KMS-11 (cell line): ENCODE measurements at regions not wholly inside any gene's neighbourhood (a gene's known extent, or its start where the extent isn't known, plus 50 kb on each side); places are given as distances from the start of the nearest gene placed in this dataset.

Experiments
- H2AFZ ChIP-seq: fragments of 200-600 bp; sonication (generic); 2 replicates; pipeline ENCODE4 v1.6.1; 2016; ENCODE audit warnings: antibody characterized with exemption, mixed run types, low read depth
- H3K27ac ChIP-seq: fragments of 200-600 bp; sonication (generic); 2 replicates; pipeline ENCODE4 v1.6.1; 2016; ENCODE audit warnings: mild to moderate bottlenecking, mixed run types
- H3K27me3 ChIP-seq: fragments of 200-600 bp; sonication (generic); 2 replicates; pipeline ENCODE4 v1.6.1; 2017; ENCODE audit warnings: mild to moderate bottlenecking, low read depth, mixed run types, moderate library complexity; ENCODE audit not compliant: insufficient read depth
- H3K36me3 ChIP-seq: fragments of 200-600 bp; sonication (generic); 2 replicates; pipeline ENCODE4 v1.6.1; 2017; ENCODE audit warnings: mild to moderate bottlenecking, mixed run types; ENCODE audit not compliant: insufficient read depth
- H3K4me1 ChIP-seq: fragments of 200-600 bp; sonication (generic); 2 replicates; pipeline ENCODE4 v1.6.1; 2016; ENCODE audit warnings: mild to moderate bottlenecking, low read depth, mixed run types; ENCODE audit not compliant: poor library complexity, severe bottlenecking
- H3K4me2 ChIP-seq: fragments of 200-600 bp; sonication (generic); 2 replicates; pipeline ENCODE4 v1.7.0; 2016; ENCODE audit warnings: mild to moderate bottlenecking, mixed run types
- H3K4me3 ChIP-seq: fragments of 200-600 bp; sonication (generic); IDR thresholded peaks from 2 replicates; pipeline ENCODE4 v1.6.1; 2017; ENCODE audit warnings: low read depth, low read length, mixed read lengths; ENCODE audit not compliant: insufficient read depth
- H3K79me2 ChIP-seq: fragments of 200-600 bp; sonication (generic); 2 replicates; pipeline ENCODE4 v1.6.1; 2016; ENCODE audit warnings: low read depth, mixed run types; ENCODE audit not compliant: insufficient read depth
- H3K9ac ChIP-seq: fragments of 200-600 bp; sonication (generic); 2 replicates; pipeline ENCODE4 v1.6.1; 2016; ENCODE audit warnings: mild to moderate bottlenecking, mixed run types
- H4K20me1 ChIP-seq: fragments of 200-600 bp; sonication (generic); 2 replicates; pipeline ENCODE4 v1.6.1; 2016; ENCODE audit warnings: mild to moderate bottlenecking, mixed run types; ENCODE audit not compliant: insufficient read depth
- TF ChIP-seq, protein P1 (sequence below): fragments of 200-600 bp; sonication (generic); conservative IDR thresholded peaks from 2 replicates; pipeline ENCODE4 v1.6.1; 2017; ENCODE audit warnings: low read depth, mild to moderate bottlenecking, antibody characterized with exemption, low read length, moderate library complexity, mixed read lengths

- TF ChIP-seq, protein P1, sequence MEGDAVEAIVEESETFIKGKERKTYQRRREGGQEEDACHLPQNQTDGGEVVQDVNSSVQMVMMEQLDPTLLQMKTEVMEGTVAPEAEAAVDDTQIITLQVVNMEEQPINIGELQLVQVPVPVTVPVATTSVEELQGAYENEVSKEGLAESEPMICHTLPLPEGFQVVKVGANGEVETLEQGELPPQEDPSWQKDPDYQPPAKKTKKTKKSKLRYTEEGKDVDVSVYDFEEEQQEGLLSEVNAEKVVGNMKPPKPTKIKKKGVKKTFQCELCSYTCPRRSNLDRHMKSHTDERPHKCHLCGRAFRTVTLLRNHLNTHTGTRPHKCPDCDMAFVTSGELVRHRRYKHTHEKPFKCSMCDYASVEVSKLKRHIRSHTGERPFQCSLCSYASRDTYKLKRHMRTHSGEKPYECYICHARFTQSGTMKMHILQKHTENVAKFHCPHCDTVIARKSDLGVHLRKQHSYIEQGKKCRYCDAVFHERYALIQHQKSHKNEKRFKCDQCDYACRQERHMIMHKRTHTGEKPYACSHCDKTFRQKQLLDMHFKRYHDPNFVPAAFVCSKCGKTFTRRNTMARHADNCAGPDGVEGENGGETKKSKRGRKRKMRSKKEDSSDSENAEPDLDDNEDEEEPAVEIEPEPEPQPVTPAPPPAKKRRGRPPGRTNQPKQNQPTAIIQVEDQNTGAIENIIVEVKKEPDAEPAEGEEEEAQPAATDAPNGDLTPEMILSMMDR, result no peak
- no peak overlapping the region for H3K27ac ChIP-seq
- no peak overlapping the region for H3K4me3 ChIP-seq
- no peak overlapping the region for H3K4me2 ChIP-seq
- no peaks in the 10 kb centered on the region for H3K36me3 ChIP-seq
- H3K27me3 ChIP-seq, result no peaks in the 10 kb centered on the region
- no peak overlapping the region for H3K9ac ChIP-seq
- no peaks in the 10 kb centered on the region for H3K79me2 ChIP-seq
- no peaks in the 10 kb centered on the region for H4K20me1 ChIP-seq
- no peaks in the 10 kb centered on the region for H3K4me1 ChIP-seq
- no peak overlapping the region for H2AFZ ChIP-seq
Measured at GRCh38 chr7:17446340-17446739, 147.9 kb downstream of the AHR start.

DNA sequence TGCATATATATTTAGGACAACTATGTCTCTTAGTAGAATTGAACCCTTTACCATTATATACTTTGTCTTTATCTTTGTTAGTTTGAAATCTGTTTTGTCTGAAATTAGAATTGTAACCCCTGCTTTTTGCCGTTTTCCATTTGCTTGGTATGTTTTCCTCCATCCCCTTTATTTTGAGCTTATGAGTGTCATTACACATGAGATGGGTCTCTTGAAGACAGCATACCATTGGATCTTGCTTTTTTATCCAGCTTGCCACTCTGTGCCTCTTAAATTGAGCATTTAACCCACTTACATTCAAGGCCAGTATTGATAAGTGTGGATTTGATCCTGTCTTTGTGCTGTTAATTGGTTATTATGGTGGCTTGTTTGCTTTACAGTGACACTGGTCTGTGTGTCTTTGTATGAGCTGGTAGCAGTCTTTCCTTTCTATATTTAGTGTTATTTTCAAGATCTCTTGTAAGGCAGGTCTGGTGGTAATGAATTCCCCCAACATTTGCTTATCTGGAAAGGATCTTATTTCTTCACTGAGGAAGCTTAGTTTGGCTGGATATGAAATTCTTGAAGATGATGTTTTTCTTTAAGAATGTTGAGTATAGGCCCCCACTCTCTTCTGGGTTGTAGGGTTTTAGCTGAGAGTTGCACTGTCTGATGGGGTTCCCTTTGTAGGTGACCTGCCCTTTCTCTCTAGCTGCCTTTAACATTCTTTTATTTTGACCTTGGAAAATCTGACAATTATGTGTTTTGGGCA is 149.5 kb downstream of the AHR start:
- H2AFZ ChIP-seq, result no peak overlapping the region
- H4K20me1 ChIP-seq, result no peaks in the 10 kb centered on the region
- TF ChIP-seq, protein P1, result no peak
- no peaks in the 10 kb centered on the region for H3K79me2 ChIP-seq
- H3K9ac ChIP-seq, result no peak overlapping the region
- no peaks in the 10 kb centered on the region for H3K27me3 ChIP-seq
- H3K4me1 ChIP-seq, result no peaks in the 10 kb centered on the region
- H3K36me3 ChIP-seq, result no peaks in the 10 kb centered on the region
- no peak overlapping the region for H3K4me3 ChIP-seq
- no peak overlapping the region for H3K4me2 ChIP-seq
- no peak overlapping the region for H3K27ac ChIP-seq

- H3K4me1 ChIP-seq, result no peaks in the 10 kb centered on the region
- H3K27me3 ChIP-seq, result no peaks in the 10 kb centered on the region
- TF ChIP-seq, protein P1, result no peak
- no peaks in the 10 kb centered on the region for H4K20me1 ChIP-seq
- no peak overlapping the region for H3K4me2 ChIP-seq
- H3K9ac ChIP-seq, result no peak overlapping the region
- no peaks in the 10 kb centered on the region for H3K79me2 ChIP-seq
- no peak overlapping the region for H3K27ac ChIP-seq
- H3K36me3 ChIP-seq, result no peaks in the 10 kb centered on the region
- H2AFZ ChIP-seq, result no peak overlapping the region
- no peak overlapping the region for H3K4me3 ChIP-seq
Measured at GRCh38 chr7:17448479-17449423, 150.3 kb downstream of the AHR start.

DNA sequence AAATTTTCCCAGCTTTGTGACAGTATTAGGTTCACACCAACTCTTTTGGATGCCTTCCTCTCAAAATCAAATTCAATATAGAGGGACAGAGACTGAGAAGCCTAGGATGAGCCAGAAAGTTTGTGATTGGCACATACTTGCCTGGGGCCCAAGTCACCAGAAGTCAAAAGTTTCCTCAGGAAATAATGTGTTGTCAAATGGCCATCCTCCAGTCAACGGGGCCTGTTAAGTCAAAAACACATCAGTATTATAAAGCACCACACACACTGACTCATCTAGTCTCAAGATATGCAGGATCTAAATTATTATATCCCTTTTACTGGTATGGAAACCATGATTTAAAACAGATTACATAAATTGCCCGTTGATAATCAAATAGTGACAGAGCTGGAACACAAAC is 158.1 kb downstream of the AHR start:
- Histone ChIP-seq H3K4me3 (no peak overlapping the region), H3K27me3 (no peaks in the 10 kb centered on the region), H3K27ac (no peak overlapping the region), H3K79me2 (no peaks in the 10 kb centered on the region), H2AFZ (no peak overlapping the region), H3K9ac (no peak overlapping the region), H3K36me3 (no peaks in the 10 kb centered on the region), H3K4me2 (no peak overlapping the region), H4K20me1 (no peaks in the 10 kb centered on the region), H3K4me1 (no peaks in the 10 kb centered on the region)
- TF ChIP-seq, protein P1, result no peak
